Nephron progenitor cell (in vitro differentiated cells): ENCODE measurements at regions not wholly inside any gene's neighbourhood (a gene's known extent, or its start where the extent isn't known, plus 50 kb on each side); places are given as distances from the start of the nearest gene placed in this dataset.
A peak's percentile ranks its signal among the peaks of the same experiment; 100 is the strongest.

Source experiments
- DNase-seq: peaks from one replicate; pipeline ENCODE4 v3.0.0; 2021
- H3K27ac Mint-ChIP-seq: 2 replicates; pipeline ENCODE4 v1.8.0; 2021; ENCODE audit warnings: mild to moderate bottlenecking, moderate library complexity, mixed read lengths
- H3K27me3 Mint-ChIP-seq: 2 replicates; pipeline ENCODE4 v1.8.0; 2021; ENCODE audit warnings: mild to moderate bottlenecking, low read depth, mixed read lengths; ENCODE audit not compliant: poor library complexity
- H3K36me3 Mint-ChIP-seq: 2 replicates; pipeline ENCODE4 v1.8.0; 2021; ENCODE audit warnings: low read depth, mixed read lengths
- H3K4me1 Mint-ChIP-seq: 2 replicates; pipeline ENCODE4 v1.8.0; 2021; ENCODE audit warnings: mixed read lengths
- H3K4me3 Mint-ChIP-seq: 2 replicates; pipeline ENCODE4 v1.8.0; 2021; ENCODE audit warnings: mild to moderate bottlenecking, moderate library complexity, mixed read lengths
- H3K9me3 Mint-ChIP-seq: 2 replicates; pipeline ENCODE4 v1.8.0; 2021; ENCODE audit warnings: mild to moderate bottlenecking, moderate library complexity, mixed read lengths
- CTCF ChIP-seq: fragments of 200-600 bp; sonication (generic); IDR thresholded peaks from 2 replicates; pipeline ENCODE4 v1.5.0; 2021; ENCODE audit warnings: antibody characterized with exemption

DNA sequence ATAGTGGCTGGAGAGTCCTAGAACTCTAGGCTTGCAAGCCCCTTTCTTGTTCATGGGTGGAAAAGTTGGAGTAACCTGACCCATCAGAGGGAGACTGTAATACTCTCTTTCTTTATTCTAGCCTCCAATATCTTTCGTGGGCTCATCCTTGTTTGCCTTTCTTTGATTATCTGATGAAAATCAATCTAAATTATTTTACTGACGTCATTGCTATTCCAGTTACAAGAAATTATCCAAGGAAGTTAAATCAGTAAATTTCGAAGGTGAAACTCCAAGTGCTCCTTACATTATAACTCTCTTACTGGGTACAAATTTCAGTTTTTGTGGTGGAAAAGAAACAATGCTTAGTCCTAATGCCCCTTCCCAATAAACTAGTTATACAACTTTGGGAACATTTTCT, 412.9 kb downstream of the IDS start:
- peaks cover 54% of the 10 kb centered on the region for H3K9me3 Mint-ChIP-seq
- no peaks in the 10 kb centered on the region for H3K4me1 Mint-ChIP-seq
- no peak overlapping the region for H3K4me3 Mint-ChIP-seq

GRCh38 chrX:149079805-149080406, 425.2 kb downstream of the IDS start:
- Mint-ChIP-seq H3K27ac (no peak overlapping the region), H3K36me3 (no peaks in the 10 kb centered on the region), H3K27me3 (no peaks in the 10 kb centered on the region), H3K4me1 (no peaks in the 10 kb centered on the region), H3K9me3 (peaks cover 55% of the 10 kb centered on the region), H3K4me3 (no peak overlapping the region)
- DNase-seq: no peak
- TF ChIP-seq CTCF: no peak

More for the DNA sequence above, 412.9 kb downstream of the IDS start:
- no peak for DNase-seq
- Mint-ChIP-seq H3K27ac (no peak overlapping the region), H3K27me3 (peaks cover 3% of the 10 kb centered on the region), H3K36me3 (no peaks in the 10 kb centered on the region)
- no peak for TF ChIP-seq CTCF

DNA sequence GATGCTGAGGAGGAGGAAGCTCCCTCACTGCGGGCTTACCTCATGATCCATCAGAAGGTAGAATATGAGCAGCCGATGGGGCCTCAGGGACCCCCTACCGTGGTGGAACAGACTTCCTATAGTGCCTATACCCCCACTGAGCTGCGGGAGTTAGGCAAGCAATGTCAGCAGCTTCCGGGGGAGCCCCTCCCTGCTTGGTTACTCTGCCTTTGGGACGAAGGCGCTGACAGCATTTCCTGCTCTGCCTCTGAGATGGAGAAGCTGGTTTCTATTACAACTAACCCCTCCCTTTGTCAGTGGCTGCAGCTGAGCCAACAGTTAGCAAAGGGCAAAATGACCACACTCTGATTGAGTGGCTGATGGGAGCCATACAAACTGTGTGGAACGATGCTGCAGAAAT, 430.7 kb downstream of the IDS start:
- Mint-ChIP-seq H3K9me3 (peaks cover 20% of the 10 kb centered on the region), H3K4me1 (peaks cover 5% of the 10 kb centered on the region), H3K27ac (no peak overlapping the region), H3K27me3 (no peaks in the 10 kb centered on the region), H3K36me3 (no peaks in the 10 kb centered on the region), H3K4me3 (no peak overlapping the region)
- peak; percentile 3 for DNase-seq
- TF ChIP-seq CTCF: no peak

DNA sequence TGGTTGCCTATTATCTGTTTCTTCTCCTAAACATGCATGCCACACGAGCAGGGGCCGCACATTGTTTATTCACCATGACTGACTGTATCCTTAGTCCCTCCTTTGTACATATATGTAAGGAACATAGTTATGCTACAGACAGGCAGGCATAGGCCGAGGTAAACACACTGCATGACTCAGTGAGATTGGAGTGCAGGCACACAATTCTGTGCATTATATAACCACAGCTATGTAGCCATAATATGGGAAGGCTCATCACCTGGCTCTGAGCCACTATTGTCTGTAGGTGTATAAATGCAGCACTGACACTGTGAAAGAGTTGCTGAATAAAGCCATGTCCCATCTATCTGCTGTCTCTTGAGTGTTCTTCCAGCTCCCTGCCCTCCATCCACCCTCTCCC, 431.6 kb downstream of the IDS start:
- Mint-ChIP-seq H3K36me3 (no peaks in the 10 kb centered on the region), H3K27me3 (no peaks in the 10 kb centered on the region), H3K27ac (no peak overlapping the region), H3K4me1 (peaks cover 5% of the 10 kb centered on the region), H3K9me3 (peaks cover 17% of the 10 kb centered on the region), H3K4me3 (no peak overlapping the region)
- no peak for TF ChIP-seq CTCF
- DNase-seq: no peak

GRCh38 chrX:149069899-149070298, 435.2 kb downstream of the IDS start:
- no peak for DNase-seq
- H3K9me3 Mint-ChIP-seq: peaks cover 20% of the 10 kb centered on the region
- H3K4me3 Mint-ChIP-seq: no peak overlapping the region
- no peak overlapping the region for H3K27ac Mint-ChIP-seq
- no peaks in the 10 kb centered on the region for H3K36me3 Mint-ChIP-seq
- H3K27me3 Mint-ChIP-seq: no peaks in the 10 kb centered on the region
- TF ChIP-seq CTCF: no peak
- H3K4me1 Mint-ChIP-seq: peaks cover 5% of the 10 kb centered on the region

DNA sequence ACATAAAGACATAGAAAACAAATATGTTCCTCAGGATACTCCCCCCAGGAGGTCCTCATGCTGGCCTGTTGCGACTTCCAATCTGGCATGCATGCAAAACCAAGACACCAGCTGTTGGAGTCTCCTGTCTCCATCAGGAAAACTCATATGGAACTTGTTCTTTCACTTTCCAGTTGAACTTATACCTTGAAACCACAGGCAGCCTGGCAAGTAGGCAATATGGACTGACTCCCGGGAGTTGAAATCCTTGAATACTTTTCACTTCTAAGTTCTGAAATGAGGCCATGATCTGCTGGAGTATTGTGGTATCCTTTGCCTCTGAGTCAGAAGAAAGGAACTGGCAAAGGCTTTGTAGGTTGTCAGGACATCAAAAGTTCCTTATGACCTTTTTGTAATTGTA, 444.2 kb downstream of the IDS start:
- H3K27me3 Mint-ChIP-seq: no peaks in the 10 kb centered on the region
- H3K36me3 Mint-ChIP-seq: no peaks in the 10 kb centered on the region
- TF ChIP-seq CTCF: no peak
- H3K4me3 Mint-ChIP-seq: no peak overlapping the region
- no peaks in the 10 kb centered on the region for H3K4me1 Mint-ChIP-seq
- H3K9me3 Mint-ChIP-seq: peaks cover 44% of the 10 kb centered on the region
- no peak for DNase-seq
- H3K27ac Mint-ChIP-seq: no peak overlapping the region
